ENCODE measurements at regions not wholly inside any gene's neighbourhood (a gene's known extent, or its start where the extent isn't known, plus 50 kb on each side); places are given as distances from the start of the nearest gene placed in this dataset.
"Not testable (repeated sequence)": the region's sequence is repeated elsewhere in the genome, so short reads cannot be mapped to it uniquely, and the experiment has no call there.

- no CpG with 5 or more reads among the region's 1 CpG for WGBS (ENCODE audit: insufficient coverage)
- H3K36me3 ChIP-seq (ENCODE audit: control insufficient read depth in 2 of 2, extremely low read depth in 1 of 2, insufficient read depth in 1 of 2, low read length in 1 of 2); H3K27ac ChIP-seq (ENCODE audit: low read length); ATAC-seq (replicated peaks in 1 of 4); H3K4me3 Mint-ChIP-seq; H3K36me3 Mint-ChIP-seq; H3K4me1 Mint-ChIP-seq; CTCF ChIA-PET; DNase-seq; H3K9me3 ChIP-seq; POLR2A ChIA-PET; H3K4me1 ChIP-seq (ENCODE audit: control insufficient read depth in 1 of 2, extremely low read depth in 1 of 2, insufficient read depth in 2 of 2, low read length in 2 of 2); H3K27me3 Mint-ChIP-seq; H3K4me3 ChIP-seq (ENCODE audit: control insufficient read depth in 1 of 2, extremely low read depth in 1 of 2, low read length in 1 of 2); H3K27ac Mint-ChIP-seq; H3K9me3 Mint-ChIP-seq; H3K27me3 ChIP-seq (replicated peaks in 1 of 2; ENCODE audit: control insufficient read depth in 2 of 2, extremely low read depth in 1 of 2, insufficient read depth in 2 of 2, low read length in 1 of 2): not testable (repeated sequence)
Measured at GRCh38 chr1:199095628-199096027, 456.8 kb downstream of the PTPRC start.

- Histone ChIP-seq H3K4me3 (ENCODE audit: control insufficient read depth in 1 of 2, extremely low read depth in 1 of 2, low read length in 1 of 2) (no peak overlapping the region), H3K4me1 (ENCODE audit: control insufficient read depth in 1 of 2, extremely low read depth in 1 of 2, insufficient read depth in 2 of 2, low read length in 2 of 2) (no peaks in the 10 kb centered on the region), H3K9me3 (no peaks in the 10 kb centered on the region), H3K36me3 (ENCODE audit: control insufficient read depth in 2 of 2, extremely low read depth in 1 of 2, insufficient read depth in 1 of 2, low read length in 1 of 2) (no peaks in the 10 kb centered on the region), H3K27ac (ENCODE audit: low read length) (no peak overlapping the region), H3K27me3 (replicated peaks in 1 of 2; ENCODE audit: control insufficient read depth in 2 of 2, extremely low read depth in 1 of 2, insufficient read depth in 2 of 2, low read length in 1 of 2) (peaks cover 0 to 2% of the 10 kb centered on the region in 2 experiments)
- Mint-ChIP-seq H3K36me3 (no peaks in the 10 kb centered on the region), H3K27ac (no peak overlapping the region), H3K4me3 (no peak overlapping the region), H3K27me3 (no peaks in the 10 kb centered on the region), H3K4me1 (peaks cover 0 to 3% (median 0%) of the 10 kb centered on the region in 3 donors), H3K9me3 (no peaks in the 10 kb centered on the region)
- CTCF ChIA-PET = no interaction called here
- WGBS (ENCODE audit: insufficient coverage) = 100% methylated on average over 2 of the region's 6 CpGs
- no peak for ATAC-seq (replicated peaks in 1 of 4)
- DNase-seq = no peak
- POLR2A ChIA-PET = no interaction called here
Measured at GRCh38 chr1:199096591-199096990, 457.8 kb downstream of the PTPRC start.

GRCh38 chr1:199098468-199098867, 459.6 kb downstream of the PTPRC start:
- POLR2A ChIA-PET = no interaction called here
- 20% methylated on average over 1 of the region's 5 CpGs for WGBS (ENCODE audit: insufficient coverage)
- H3K36me3 Mint-ChIP-seq = no peaks in the 10 kb centered on the region

GRCh38 chr1:199101139-199101538, 462.3 kb downstream of the PTPRC start:
- Mint-ChIP-seq H3K36me3 (peaks cover 8% of the 10 kb centered on the region), H3K9me3 (peaks cover 0 to 8% (median 5%) of the 10 kb centered on the region in 3 donors), H3K4me3 (no peak overlapping the region), H3K27me3 (no peaks in the 10 kb centered on the region), H3K4me1 (peaks cover 3 to 5% (median 3%) of the 10 kb centered on the region in 3 donors), H3K27ac (no peak overlapping the region)
- H3K4me3 ChIP-seq (ENCODE audit: control insufficient read depth in 1 of 2, extremely low read depth in 1 of 2, low read length in 1 of 2) = no peak overlapping the region
- CTCF ChIA-PET = no interaction called here
- H3K4me1 ChIP-seq (ENCODE audit: control insufficient read depth in 1 of 2, extremely low read depth in 1 of 2, insufficient read depth in 2 of 2, low read length in 2 of 2) = no peaks in the 10 kb centered on the region
- no peak overlapping the region for H3K27ac ChIP-seq (ENCODE audit: low read length)
- 86% methylated on average over 4 of the region's 5 CpGs for WGBS (ENCODE audit: insufficient coverage)
- no peak for ATAC-seq (replicated peaks in 1 of 4)
- no peaks in the 10 kb centered on the region for H3K9me3 ChIP-seq
- no peak for DNase-seq
- POLR2A ChIA-PET = no interaction called here
- H3K36me3 ChIP-seq (ENCODE audit: control insufficient read depth in 2 of 2, extremely low read depth in 1 of 2, insufficient read depth in 1 of 2, low read length in 1 of 2) = no peaks in the 10 kb centered on the region
- peaks cover 0 to 2% of the 10 kb centered on the region in 2 experiments for H3K27me3 ChIP-seq (replicated peaks in 1 of 2; ENCODE audit: control insufficient read depth in 2 of 2, extremely low read depth in 1 of 2, insufficient read depth in 2 of 2, low read length in 1 of 2)

More at GRCh38 chr1:199098468-199098867, 459.6 kb downstream of the PTPRC start:
- no peak overlapping the region for H3K27ac Mint-ChIP-seq
- CTCF ChIA-PET = no interaction called here
- no peak overlapping the region for H3K4me3 ChIP-seq (ENCODE audit: control insufficient read depth in 1 of 2, extremely low read depth in 1 of 2, low read length in 1 of 2)
- no peaks in the 10 kb centered on the region for H3K9me3 ChIP-seq
- peaks cover 0 to 2% of the 10 kb centered on the region in 2 experiments for H3K27me3 ChIP-seq (replicated peaks in 1 of 2; ENCODE audit: control insufficient read depth in 2 of 2, extremely low read depth in 1 of 2, insufficient read depth in 2 of 2, low read length in 1 of 2)
- peaks cover 3 to 7% (median 5%) of the 10 kb centered on the region in 3 donors for H3K4me1 Mint-ChIP-seq
- H3K36me3 ChIP-seq (ENCODE audit: control insufficient read depth in 2 of 2, extremely low read depth in 1 of 2, insufficient read depth in 1 of 2, low read length in 1 of 2) = no peaks in the 10 kb centered on the region
- ATAC-seq (replicated peaks in 1 of 4) = no peak
- H3K4me3 Mint-ChIP-seq = no peak overlapping the region
- no peak for DNase-seq
- no peaks in the 10 kb centered on the region for H3K9me3 Mint-ChIP-seq
- H3K27ac ChIP-seq (ENCODE audit: low read length) = no peak overlapping the region
- H3K4me1 ChIP-seq (ENCODE audit: control insufficient read depth in 1 of 2, extremely low read depth in 1 of 2, insufficient read depth in 2 of 2, low read length in 2 of 2) = no peaks in the 10 kb centered on the region
- no peaks in the 10 kb centered on the region for H3K27me3 Mint-ChIP-seq

GRCh38 chr1:199101635-199102034, 462.8 kb downstream of the PTPRC start:
- CTCF ChIA-PET = no interaction called here
- peaks cover 3 to 5% (median 3%) of the 10 kb centered on the region in 3 donors for H3K4me1 Mint-ChIP-seq
- Histone ChIP-seq H3K27me3 (replicated peaks in 1 of 2; ENCODE audit: control insufficient read depth in 2 of 2, extremely low read depth in 1 of 2, insufficient read depth in 2 of 2, low read length in 1 of 2) (peaks cover 0 to 2% of the 10 kb centered on the region in 2 experiments), H3K4me3 (ENCODE audit: control insufficient read depth in 1 of 2, extremely low read depth in 1 of 2, low read length in 1 of 2) (no peak overlapping the region), H3K4me1 (ENCODE audit: control insufficient read depth in 1 of 2, extremely low read depth in 1 of 2, insufficient read depth in 2 of 2, low read length in 2 of 2) (no peaks in the 10 kb centered on the region), H3K36me3 (ENCODE audit: control insufficient read depth in 2 of 2, extremely low read depth in 1 of 2, insufficient read depth in 1 of 2, low read length in 1 of 2) (no peaks in the 10 kb centered on the region), H3K9me3 (no peaks in the 10 kb centered on the region), H3K27ac (ENCODE audit: low read length) (no peak overlapping the region)
- ATAC-seq (replicated peaks in 1 of 4) (no peak), DNase-seq (no peak)
- WGBS (ENCODE audit: insufficient coverage) = no CpG with 5 or more reads among the region's 3 CpGs
- no peak overlapping the region for H3K27ac Mint-ChIP-seq
- POLR2A ChIA-PET = no interaction called here
- H3K4me3 Mint-ChIP-seq = no peak overlapping the region
- peaks cover 3 to 13% (median 6%) of the 10 kb centered on the region in 3 donors for H3K9me3 Mint-ChIP-seq
- H3K36me3 Mint-ChIP-seq = peaks cover 12% of the 10 kb centered on the region
- no peaks in the 10 kb centered on the region for H3K27me3 Mint-ChIP-seq

GRCh38 chr1:199102239-199102638, 463.4 kb downstream of the PTPRC start:
- Histone ChIP-seq H3K4me1 (ENCODE audit: control insufficient read depth in 1 of 2, extremely low read depth in 1 of 2, insufficient read depth in 2 of 2, low read length in 2 of 2) (no peaks in the 10 kb centered on the region), H3K27ac (ENCODE audit: low read length) (no peak overlapping the region), H3K27me3 (replicated peaks in 1 of 2; ENCODE audit: control insufficient read depth in 2 of 2, extremely low read depth in 1 of 2, insufficient read depth in 2 of 2, low read length in 1 of 2) (peaks cover 0 to under 1% of the 10 kb centered on the region in 2 experiments), H3K9me3 (no peaks in the 10 kb centered on the region), H3K36me3 (ENCODE audit: control insufficient read depth in 2 of 2, extremely low read depth in 1 of 2, insufficient read depth in 1 of 2, low read length in 1 of 2) (no peaks in the 10 kb centered on the region), H3K4me3 (ENCODE audit: control insufficient read depth in 1 of 2, extremely low read depth in 1 of 2, low read length in 1 of 2) (no peak overlapping the region)
- peaks cover 3 to 19% (median 6%) of the 10 kb centered on the region in 3 donors for H3K9me3 Mint-ChIP-seq
- CTCF ChIA-PET = no interaction called here
- no peak overlapping the region for H3K27ac Mint-ChIP-seq
- peaks cover 3 to 5% (median 3%) of the 10 kb centered on the region in 3 donors for H3K4me1 Mint-ChIP-seq
- 47% methylated on average over 2 of the region's 3 CpGs for WGBS (ENCODE audit: insufficient coverage)
- peak in 1 of 35 experiments; percentile 6 for DNase-seq
- H3K4me3 Mint-ChIP-seq = no peak overlapping the region
- H3K36me3 Mint-ChIP-seq = peaks cover 12% of the 10 kb centered on the region
- ATAC-seq (replicated peaks in 1 of 4) = peak in 1 of 4 experiments; percentile 50
- H3K27me3 Mint-ChIP-seq = no peaks in the 10 kb centered on the region
- POLR2A ChIA-PET = no interaction called here

- POLR2A ChIA-PET = interaction anchor here in 1 of 2 donors (0.6 kb wide), 2 partner anchors 13 to 157 kb away, joined by 3 to 4 read pairs; no protein-coding TSS in a partner anchor
- WGBS (ENCODE audit: insufficient coverage) = no CpG with 5 or more reads among the region's 3 CpGs
- Histone ChIP-seq H3K4me3 (ENCODE audit: control insufficient read depth in 1 of 2, extremely low read depth in 1 of 2, low read length in 1 of 2) (no peak overlapping the region), H3K27me3 (replicated peaks in 1 of 2; ENCODE audit: control insufficient read depth in 2 of 2, extremely low read depth in 1 of 2, insufficient read depth in 2 of 2, low read length in 1 of 2) (no peaks in the 10 kb centered on the region), H3K4me1 (ENCODE audit: control insufficient read depth in 1 of 2, extremely low read depth in 1 of 2, insufficient read depth in 2 of 2, low read length in 2 of 2) (no peaks in the 10 kb centered on the region), H3K27ac (ENCODE audit: low read length) (no peak overlapping the region), H3K9me3 (peaks cover 3% of the 10 kb centered on the region), H3K36me3 (ENCODE audit: control insufficient read depth in 2 of 2, extremely low read depth in 1 of 2, insufficient read depth in 1 of 2, low read length in 1 of 2) (no peaks in the 10 kb centered on the region)
- Mint-ChIP-seq H3K4me3 (no peak overlapping the region), H3K36me3 (peaks cover 14% of the 10 kb centered on the region), H3K9me3 (peaks cover 3 to 27% (median 10%) of the 10 kb centered on the region in 3 donors), H3K4me1 (peaks cover 0 to 6% (median 0%) of the 10 kb centered on the region in 3 donors), H3K27ac (no peak overlapping the region), H3K27me3 (no peaks in the 10 kb centered on the region)
- no peak for DNase-seq
- CTCF ChIA-PET = no interaction called here
- ATAC-seq (replicated peaks in 1 of 4) = no peak
Measured at GRCh38 chr1:199109160-199109559, 470.3 kb downstream of the PTPRC start.
